Bronchial epithelial cell (primary cell): ENCODE measurements at regions not wholly inside any gene's neighbourhood (a gene's known extent, or its start where the extent isn't known, plus 50 kb on each side); places are given as distances from the start of the nearest gene placed in this dataset.

Experiments
- DNase-seq: peaks from one replicate; pipeline ENCODE4 v3.0.0-alpha.2; 2010; ENCODE audit warnings: low read depth
- FAIRE-seq: peaks from 2 replicates; lab custom pipeline; 2011; peaks lifted over from hg19 to GRCh38; lab: Jason Lieb, UNC
- H3K27me3 ChIP-seq: 2 replicates; pipeline ENCODE4 v1.5.1; 2011; ENCODE audit warnings: low read length; ENCODE audit not compliant: control insufficient read depth, insufficient read depth
- H3K36me3 ChIP-seq: 2 replicates; pipeline ENCODE4 v1.5.1; 2011; ENCODE audit warnings: low read length; ENCODE audit not compliant: control insufficient read depth, insufficient read depth
- H3K4me3 ChIP-seq: 2 replicates; pipeline ENCODE4 v1.5.1; 2011; ENCODE audit warnings: mild to moderate bottlenecking, low read depth, low read length, control low read depth
- CTCF ChIP-seq: IDR thresholded peaks from 2 replicates; pipeline ENCODE4 v1.5.1; 2011; ENCODE audit warnings: mild to moderate bottlenecking, moderate library complexity, low read length, control low read depth, inconsistent platforms; ENCODE audit not compliant: insufficient read depth, severe bottlenecking

- no peak for TF ChIP-seq CTCF
- Histone ChIP-seq H3K36me3 (no peaks in the 10 kb centered on the region), H3K27me3 (no peaks in the 10 kb centered on the region), H3K4me3 (no peak overlapping the region)
- no peak for FAIRE-seq
- peak; percentile 73 for DNase-seq
Measured at GRCh38 chr11:95359756-95360155, 128.8 kb upstream of the SESN3 start.

DNA sequence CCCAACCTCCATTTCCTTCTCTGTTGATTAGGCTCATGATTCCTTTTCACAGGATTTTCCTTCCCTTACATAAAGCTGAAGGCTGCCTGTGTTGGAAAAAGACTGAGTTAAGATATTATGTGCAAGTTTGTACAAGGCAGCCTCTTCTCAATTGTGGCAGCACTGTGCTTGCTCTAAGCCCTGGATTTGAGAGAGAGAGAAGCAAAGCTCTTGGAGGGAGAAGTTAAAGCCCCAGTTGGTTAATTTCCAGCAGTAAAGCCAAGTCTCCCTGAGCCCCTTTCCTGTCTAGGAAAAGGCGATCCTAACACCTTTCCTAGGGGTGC is 128.3 kb upstream of the SESN3 start:
- FAIRE-seq (no peak), DNase-seq (no peak)
- TF ChIP-seq CTCF: no peak
- Histone ChIP-seq H3K36me3 (no peaks in the 10 kb centered on the region), H3K27me3 (no peaks in the 10 kb centered on the region), H3K4me3 (no peak overlapping the region)

DNA sequence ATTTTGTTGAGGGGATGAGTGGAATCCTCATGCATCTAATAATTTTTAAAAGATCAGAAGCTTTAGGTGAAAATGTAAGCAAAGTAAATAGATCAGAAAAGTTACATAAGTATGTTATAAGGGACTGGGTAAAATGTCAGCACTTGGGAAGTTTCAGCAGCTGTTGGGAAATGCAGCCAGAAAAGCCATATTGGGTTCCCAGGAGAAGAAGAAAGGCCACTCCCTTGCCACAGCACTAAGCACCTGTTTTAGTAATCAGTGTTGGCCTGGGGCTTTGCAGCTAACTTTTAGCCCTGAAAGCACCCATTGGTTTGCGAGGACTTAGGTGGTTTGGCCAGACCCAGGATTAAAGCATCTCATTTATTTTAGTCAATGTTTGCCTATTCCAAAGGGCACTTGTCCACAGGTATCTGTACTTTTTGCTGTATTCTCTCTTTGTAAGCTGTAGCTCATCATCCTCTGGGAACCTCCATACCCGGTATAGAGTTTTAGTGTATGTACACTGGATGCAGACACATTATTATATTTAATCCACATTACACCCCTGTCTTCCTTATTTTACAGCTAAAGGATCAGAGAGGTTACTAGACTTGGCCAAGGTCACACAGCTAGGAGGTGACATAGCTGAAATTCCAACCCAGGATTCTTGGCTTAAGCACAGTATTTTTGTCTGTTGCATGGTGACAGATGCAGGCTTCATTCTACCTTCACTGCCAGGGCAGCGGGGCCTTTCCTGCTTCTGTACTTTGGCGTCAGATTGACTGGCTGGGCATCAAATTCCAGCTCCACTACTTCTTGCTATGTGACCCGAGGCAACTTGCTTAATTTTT is 127.7 kb upstream of the SESN3 start:
- FAIRE-seq: no peak
- no peaks in the 10 kb centered on the region for H3K36me3 ChIP-seq
- peak; percentile 43 for DNase-seq
- no peak for TF ChIP-seq CTCF
- H3K4me3 ChIP-seq: no peak overlapping the region
- no peaks in the 10 kb centered on the region for H3K27me3 ChIP-seq

- no peak for DNase-seq
- no peak for TF ChIP-seq CTCF
- H3K27me3 ChIP-seq: no peaks in the 10 kb centered on the region
- no peaks in the 10 kb centered on the region for H3K36me3 ChIP-seq
- FAIRE-seq: no peak
- H3K4me3 ChIP-seq: no peak overlapping the region
Measured at GRCh38 chr11:95354304-95354703, 123.3 kb upstream of the SESN3 start.

- H3K36me3 ChIP-seq: no peaks in the 10 kb centered on the region
- DNase-seq: no peak
Measured at GRCh38 chr11:95353706-95354105, 122.7 kb upstream of the SESN3 start.

More at GRCh38 chr11:95353706-95354105, 122.7 kb upstream of the SESN3 start:
- H3K27me3 ChIP-seq: no peaks in the 10 kb centered on the region
- no peak overlapping the region for H3K4me3 ChIP-seq
- no peak for FAIRE-seq
- TF ChIP-seq CTCF: no peak
